SK-N-SH (cell line): ENCODE measurements at regions not wholly inside any gene's neighbourhood (a gene's known extent, or its start where the extent isn't known, plus 50 kb on each side); places are given as distances from the start of the nearest gene placed in this dataset.

Experiments used
- CTCF ChIA-PET: fragments of 300-600, 350-600 bp; formaldehyde crosslinking; extraction: SDS; loops from one replicate; lab custom pipeline; 2021; lab: Yijun Ruan, JAX
- POLR2A ChIA-PET: fragments of 350-600 bp; sonication (Branson Sonifier 250); formaldehyde crosslinking; extraction: SDS; loops from one replicate; lab custom pipeline; 2020; ENCODE audit warnings: antibody characterized with exemption, inconsistent platforms; lab: Yijun Ruan, JAX
- DNase-seq: peaks from one replicate; pipeline ENCODE4 v3.0.0; 2012
- H2AFZ ChIP-seq: fragments of 200-600 bp; sonication (generic); 2 replicates; pipeline ENCODE4 v1.8.1; 2016; ENCODE audit warnings: antibody characterized with exemption, mild to moderate bottlenecking, low read depth
- H3F3A ChIP-seq: fragments of 200-600 bp; sonication (generic); replicated peaks from 2 replicates; pipeline ENCODE3; 2016; ENCODE audit warnings: antibody characterized with exemption, mild to moderate bottlenecking; ENCODE audit not compliant: insufficient read depth
- H3K27ac ChIP-seq, 2 experiments: fragments of 200-500 bp in 1 of 2; fragments of 200-600 bp in 1 of 2; sonication (Bioruptor generic) in 1 of 2; sonication (generic), shearing (Covaris generic) in 1 of 2; 2 replicates each; pipeline versions ENCODE4 v1.5.1 to v1.6.1; 2014 to 2016; ENCODE audit warnings: low read depth in 2 of 2, inconsistent platforms in 1 of 2, low read length in 1 of 2, mild to moderate bottlenecking in 1 of 2, mixed read lengths in 1 of 2
- H3K27me3 ChIP-seq: fragments of 200-600 bp; sonication (generic), shearing (Covaris generic); 2 replicates; pipeline ENCODE4 v1.6.1; 2016; ENCODE audit warnings: mixed run types; ENCODE audit not compliant: insufficient read depth
- H3K36me3 ChIP-seq, 2 experiments: fragments of 200-500 bp in 1 of 2; fragments of 200-600 bp in 1 of 2; sonication (Bioruptor generic) in 1 of 2; sonication (generic) in 1 of 2; replicated peaks in 1 of 2; 2 replicates each; pipeline versions ENCODE3 to v1.5.1; 2014 to 2016; ENCODE audit warnings: low read length in 1 of 2, mild to moderate bottlenecking in 1 of 2; ENCODE audit not compliant: insufficient read depth in 2 of 2, control insufficient read depth in 1 of 2
- H3K4me1 ChIP-seq, 2 experiments: fragments of 200-500 bp in 1 of 2; fragments of 200-600 bp in 1 of 2; sonication (Bioruptor generic) in 1 of 2; sonication (generic), shearing (Covaris generic) in 1 of 2; 2 replicates each; pipeline versions ENCODE4 v1.5.1 to v1.6.1; 2014 to 2016; ENCODE audit warnings: low read depth in 1 of 2, low read length in 1 of 2, mixed run types in 1 of 2; ENCODE audit not compliant: insufficient read depth in 2 of 2, control insufficient read depth in 1 of 2
- H3K4me2 ChIP-seq: fragments of 200-600 bp; sonication (generic), shearing (Covaris generic); 2 replicates; pipeline ENCODE4 v1.6.1; 2017; ENCODE audit warnings: mixed run types
- H3K4me3 ChIP-seq, 2 experiments: fragments of 200-500 bp in 1 of 2; fragments of 200-600 bp in 1 of 2; sonication (Bioruptor generic) in 1 of 2; sonication (generic), shearing (Covaris generic) in 1 of 2; 2 replicates each; pipeline versions ENCODE4 v1.5.1 to v1.8.1; 2014 to 2016; ENCODE audit warnings: low read depth in 2 of 2, inconsistent platforms in 1 of 2, low read length in 1 of 2, mild to moderate bottlenecking in 1 of 2, mixed read lengths in 1 of 2, moderate library complexity in 1 of 2
- H3K79me2 ChIP-seq: fragments of 200-600 bp; sonication (generic); 2 replicates; pipeline ENCODE4 v1.8.1; 2017; ENCODE audit warnings: mild to moderate bottlenecking; ENCODE audit not compliant: insufficient read depth
- H3K9ac ChIP-seq: fragments of 200-600 bp; sonication (generic); 2 replicates; pipeline ENCODE4 v1.6.1; 2017; ENCODE audit warnings: mixed run types
- H3K9me2 ChIP-seq: fragments of 200-600 bp; sonication (generic); 2 replicates; pipeline ENCODE4 v1.6.1; 2017; ENCODE audit warnings: mixed run types
- H3K9me3 ChIP-seq: fragments of 200-600 bp; sonication (generic); 2 replicates; pipeline ENCODE4 v1.6.1; 2017; ENCODE audit warnings: mixed run types, mild to moderate bottlenecking, moderate library complexity
- H4K20me1 ChIP-seq: fragments of 200-600 bp; sonication (generic); 2 replicates; pipeline ENCODE4 v1.6.1; 2017; ENCODE audit warnings: mild to moderate bottlenecking, mixed run types; ENCODE audit not compliant: insufficient read depth
- ELF1 ChIP-seq: IDR thresholded peaks from 2 replicates; pipeline ENCODE4 v1.4.0; 2012
- FOXJ3 ChIP-seq: sonication (generic); formaldehyde crosslinking; IDR thresholded peaks from 2 replicates; pipeline ENCODE4 v1.5.1; 2020; ENCODE audit warnings: mild to moderate bottlenecking, missing genetic modification reagents
- GABPA ChIP-seq: IDR thresholded peaks from 2 replicates; pipeline ENCODE4 v1.4.0; 2012; ENCODE audit warnings: low read depth, mild to moderate bottlenecking
- GATA2 ChIP-seq: sonication (generic); formaldehyde crosslinking; IDR thresholded peaks from 2 replicates; pipeline ENCODE4 v1.5.0; 2020; ENCODE audit warnings: mild to moderate bottlenecking, missing genetic modification reagents
- IRF3 ChIP-seq: fragments of 150-350 bp; IDR thresholded peaks from 2 replicates; pipeline ENCODE4 v1.6.1; 2016; ENCODE audit warnings: mild to moderate bottlenecking, low read depth, low read length
- MXI1 ChIP-seq: IDR thresholded peaks from 2 replicates; pipeline ENCODE4 v1.6.1; 2012; ENCODE audit warnings: mild to moderate bottlenecking, low read depth, low read length, improper control_type of control experiment
- POLR2AphosphoS5 ChIP-seq: IDR thresholded peaks from 2 replicates; pipeline ENCODE4 v1.6.1; 2012; ENCODE audit warnings: low read depth, low read length
- RAD21 ChIP-seq: IDR thresholded peaks from 2 replicates; pipeline ENCODE4 v1.6.1; 2012; ENCODE audit warnings: mild to moderate bottlenecking, low read length
- RCOR1 ChIP-seq: fragments of 150-350 bp; IDR thresholded peaks from 2 replicates; pipeline ENCODE4 v1.6.1; 2017; ENCODE audit warnings: antibody characterized with exemption, low read length
- REST ChIP-seq: IDR thresholded peaks from 2 replicates; pipeline ENCODE4 v1.6.1; 2012; ENCODE audit warnings: mild to moderate bottlenecking, low read depth, low read length, moderate library complexity
- SIN3A ChIP-seq: IDR thresholded peaks from 2 replicates; pipeline ENCODE4 v1.6.1; 2012; ENCODE audit warnings: low read depth, mild to moderate bottlenecking, low read length, moderate library complexity, borderline replicate concordance
- SMC3 ChIP-seq: IDR thresholded peaks from 2 replicates; pipeline ENCODE4 v1.6.1; 2012; ENCODE audit warnings: low read depth, low read length, improper control_type of control experiment
- USF1 ChIP-seq: IDR thresholded peaks from 2 replicates; pipeline ENCODE4 v1.4.0; 2012; ENCODE audit warnings: low read depth, borderline replicate concordance
- USF2 ChIP-seq: fragments of 150-350 bp; IDR thresholded peaks from 2 replicates; pipeline ENCODE4 v1.6.1; 2017; ENCODE audit warnings: antibody characterized with exemption, low read length, low read depth, borderline replicate concordance
- ZBTB33 ChIP-seq: IDR thresholded peaks from 2 replicates; pipeline ENCODE4 v1.4.0; 2012; ENCODE audit warnings: low read depth, borderline replicate concordance
- WGBS: methylation state at CpG from one replicate; pipeline ENCODE4 v1.1.6; 2017; ENCODE audit warnings: low lambda C conversion rate; 5-methylcytosine and 5-hydroxymethylcytosine counted together

- CTCF ChIA-PET: no interaction called here
- no peaks in the 10 kb centered on the region for H3K9me3 ChIP-seq
Observed at GRCh38 chr4:32258986-32259385, 1538.8 kb downstream of the PCDH7 start.

More at GRCh38 chr4:32258986-32259385, 1538.8 kb downstream of the PCDH7 start:
- Histone ChIP-seq H3K27me3 (no peaks in the 10 kb centered on the region), H3F3A (no peaks in the 10 kb centered on the region), H3K36me3 (no peaks in the 10 kb centered on the region), H4K20me1 (no peaks in the 10 kb centered on the region), H3K27ac (no peak overlapping the region), H3K79me2 (no peaks in the 10 kb centered on the region), H3K4me2 (no peak overlapping the region), H3K9me2 (no peaks in the 10 kb centered on the region), H2AFZ (no peak overlapping the region), H3K4me3 (no peak overlapping the region), H3K9ac (no peak overlapping the region), H3K4me1 (no peaks in the 10 kb centered on the region)
- TF ChIP-seq MXI1 (no peak), ZBTB33 (no peak), IRF3 (no peak), SIN3A (no peak), RAD21 (no peak), RCOR1 (no peak), GATA2 (CRISPR knock-in tag) (no peak), FOXJ3 (CRISPR knock-in tag) (no peak), GABPA (no peak), REST (no peak), ELF1 (no peak), USF1 (no peak), USF2 (no peak), SMC3 (no peak), POLR2AphosphoS5 (no peak)
- 3% methylated on average over 2 of the region's 2 CpGs for WGBS
- POLR2A ChIA-PET: no interaction called here
- DNase-seq: no peak
